Esophagus muscularis mucosa (tissue), 3 donors: ENCODE measurements at regions not wholly inside any gene's neighbourhood (a gene's known extent, or its start where the extent isn't known, plus 50 kb on each side); places are given as distances from the start of the nearest gene placed in this dataset.

ENCODE experiments used
- CTCF ChIP-seq, 3 experiments: fragments of 200-600 bp in 2 of 3; fragments of 450-650 bp in 1 of 3; sonication (generic) in 2 of 3; IDR thresholded peaks; one replicate each; pipeline ENCODE4 v1.5.1; 2017 to 2019; ENCODE audit warnings: antibody characterized with exemption in 3 of 3, mild to moderate bottlenecking in 2 of 3, moderate library complexity in 1 of 3
- POLR2A ChIP-seq: fragments of 450-650 bp; IDR thresholded peaks from one replicate; pipeline ENCODE4 v1.6.1; 2017; ENCODE audit warnings: antibody characterized with exemption, moderate library complexity, mild to moderate bottlenecking, low read depth

- TF ChIP-seq CTCF (IDR thresholded peaks at IDR 0.05) (no peak), POLR2A (no peak)
Observed at GRCh38 chr12:116432314-116432750, 126.8 kb upstream of the MAP1LC3B2 start.
